Muscle of arm (tissue), 1 donor: ENCODE measurements at regions not wholly inside any gene's neighbourhood (a gene's known extent, or its start where the extent isn't known, plus 50 kb on each side); places are given as distances from the start of the nearest gene placed in this dataset.
A peak's percentile ranks its signal among the peaks of the same experiment; 100 is the strongest.
"Not testable (repeated sequence)": the region's sequence is repeated elsewhere in the genome, so short reads cannot be mapped to it uniquely, and the experiment has no call there.

Experiments
- DNase-seq: peaks from one replicate; pipeline ENCODE4 v3.0.0-alpha.2; 2013

- DNase-seq = no peak
Observed at GRCh38 chr3:159271799-159272512, 470.1 kb downstream of the MFSD1 start.

GRCh38 chr3:159273070-159273469, 471.2 kb downstream of the MFSD1 start:
- DNase-seq = no peak

DNA sequence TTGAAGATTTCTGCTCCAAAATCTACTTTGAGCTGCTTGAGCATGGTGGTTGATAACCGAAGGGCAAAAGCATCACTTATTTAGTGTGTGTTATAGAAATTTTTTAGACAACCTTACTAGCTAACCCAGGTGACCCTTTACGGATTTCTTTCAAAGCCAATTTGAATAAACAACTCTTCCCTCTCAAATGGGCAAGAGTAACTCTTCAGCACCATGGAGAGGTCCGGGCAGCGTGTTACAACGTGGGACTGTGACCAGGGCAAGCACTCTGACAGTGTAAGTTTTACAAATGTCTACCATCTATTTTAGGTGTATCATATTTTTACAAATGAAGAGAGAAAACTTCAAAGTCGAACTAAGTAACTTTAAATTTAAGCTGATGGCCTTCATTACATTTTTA, 471.8 kb downstream of the MFSD1 start:
- DNase-seq = peak; percentile 47

GRCh38 chr3:159275741-159276140, 473.9 kb downstream of the MFSD1 start:
- no peak for DNase-seq

GRCh38 chr3:159277814-159278213, 476.0 kb downstream of the MFSD1 start:
- no peak for DNase-seq

DNA sequence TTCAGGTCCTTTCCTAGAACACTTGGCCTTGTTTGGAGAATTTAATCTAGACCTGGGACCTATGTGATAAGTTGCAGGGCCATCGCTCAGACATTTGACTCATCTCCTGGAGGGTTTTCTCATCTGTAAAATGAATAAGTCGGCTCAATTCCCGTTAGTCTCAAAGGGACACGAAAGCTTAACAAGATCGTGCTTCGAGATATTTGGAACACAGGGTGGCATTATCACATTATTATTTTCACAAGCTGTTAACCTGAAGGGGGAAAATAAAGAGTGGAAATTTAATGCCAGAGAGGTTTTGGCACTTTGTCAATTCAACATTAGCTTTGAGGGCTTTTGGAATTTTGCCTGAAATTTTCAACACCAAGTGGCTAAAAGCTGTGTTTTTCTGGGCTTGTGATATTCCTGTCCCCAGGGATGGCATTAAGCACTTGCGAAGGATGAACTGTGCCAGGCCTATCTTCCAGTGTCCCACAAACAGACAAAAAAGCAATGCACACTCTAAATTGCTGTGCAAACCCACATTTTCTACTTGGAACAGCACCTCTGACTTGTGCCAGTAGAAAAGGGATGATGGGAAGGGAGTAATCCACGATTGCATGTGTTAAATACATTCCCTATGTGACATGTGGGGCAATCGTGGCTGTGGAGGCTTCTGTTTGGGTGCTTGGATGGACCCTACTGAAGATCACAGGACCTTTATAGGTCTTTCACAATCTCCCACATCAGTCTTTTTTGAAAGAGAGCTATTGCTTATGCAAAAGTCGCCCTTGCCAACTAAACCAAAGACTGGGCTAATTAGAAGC, 478.7 kb downstream of the MFSD1 start:
- no peak for DNase-seq

GRCh38 chr3:159293493-159293892, 491.6 kb downstream of the MFSD1 start:
- no peak for DNase-seq

DNA sequence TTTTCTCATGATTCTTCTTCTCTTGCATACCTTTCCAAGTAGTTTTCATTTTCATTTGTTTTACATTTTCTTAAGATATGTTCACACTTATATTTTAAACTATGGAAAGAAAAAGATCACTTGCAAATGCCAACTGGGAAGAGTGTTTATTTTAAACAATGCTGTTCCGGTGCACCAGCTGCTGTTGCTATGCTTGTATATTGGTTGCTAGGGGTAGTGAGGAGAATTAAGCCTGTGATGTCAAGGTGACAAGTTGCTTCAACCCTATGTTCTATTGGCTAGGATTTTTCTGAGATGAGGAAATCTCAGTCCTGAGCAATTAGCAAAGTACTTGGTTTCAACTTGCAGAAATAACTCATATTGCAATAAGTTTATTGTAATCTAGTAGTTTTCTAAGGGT, 500.1 kb downstream of the MFSD1 start:
- DNase-seq = no peak

DNA sequence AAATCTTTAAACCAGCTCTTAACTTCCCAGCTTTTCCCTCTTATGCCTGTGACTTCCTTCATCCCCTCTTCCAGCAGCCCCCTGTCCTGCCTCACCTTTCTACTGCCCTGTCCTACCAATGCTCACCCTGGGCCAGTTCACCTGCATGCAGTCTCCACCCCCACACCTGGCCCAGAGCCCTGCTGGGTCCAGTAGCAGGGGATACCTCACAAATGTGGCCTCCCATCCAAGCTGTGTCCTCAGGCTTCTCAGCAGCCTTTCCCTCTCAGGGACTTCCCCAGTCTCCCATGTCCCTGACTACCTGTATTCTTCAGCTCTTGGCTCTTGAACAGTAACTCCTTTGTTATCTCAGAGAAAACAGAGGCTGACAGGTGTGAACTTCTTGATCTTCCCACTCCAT, 503.2 kb downstream of the MFSD1 start:
- no peak for DNase-seq

DNA sequence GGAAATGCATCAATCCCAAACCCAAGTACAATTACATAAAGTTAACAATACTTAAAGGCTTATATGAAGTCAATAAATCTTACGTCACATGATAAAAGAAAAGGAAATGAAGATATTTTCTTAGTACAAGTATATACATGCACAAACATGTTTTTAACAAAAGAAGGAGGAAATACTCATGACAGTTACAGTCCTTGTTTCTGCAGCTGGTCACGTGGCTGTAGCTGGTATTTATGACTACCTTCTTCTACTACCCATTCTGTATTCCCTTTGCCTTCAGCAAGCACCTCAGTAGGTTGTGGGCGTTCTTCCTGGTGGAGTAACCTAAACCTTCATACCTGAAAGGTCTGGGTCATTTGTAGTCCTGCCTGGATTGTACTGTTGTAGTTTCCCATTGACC, 514.9 kb downstream of the MFSD1 start:
- not testable (repeated sequence) for DNase-seq

DNA sequence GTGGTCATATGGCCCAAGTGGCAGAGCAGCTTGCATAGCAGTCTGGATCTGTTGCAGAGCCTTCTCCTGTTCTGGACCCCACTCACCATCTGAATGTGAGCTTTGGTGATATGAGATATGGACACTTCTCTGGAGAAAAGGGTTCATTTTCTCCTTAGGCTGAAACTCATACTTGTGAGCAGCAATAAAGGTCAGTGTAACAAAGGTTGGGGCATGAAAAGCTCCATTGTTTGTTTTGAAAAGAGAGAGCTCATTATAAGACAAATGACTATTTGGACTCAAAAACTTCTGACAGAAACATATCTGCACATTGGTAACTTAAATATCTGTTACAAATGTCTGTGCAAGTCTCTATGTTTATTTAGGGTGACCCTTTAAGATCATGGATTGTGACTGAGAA, 517.3 kb downstream of the MFSD1 start:
- no peak for DNase-seq

DNA sequence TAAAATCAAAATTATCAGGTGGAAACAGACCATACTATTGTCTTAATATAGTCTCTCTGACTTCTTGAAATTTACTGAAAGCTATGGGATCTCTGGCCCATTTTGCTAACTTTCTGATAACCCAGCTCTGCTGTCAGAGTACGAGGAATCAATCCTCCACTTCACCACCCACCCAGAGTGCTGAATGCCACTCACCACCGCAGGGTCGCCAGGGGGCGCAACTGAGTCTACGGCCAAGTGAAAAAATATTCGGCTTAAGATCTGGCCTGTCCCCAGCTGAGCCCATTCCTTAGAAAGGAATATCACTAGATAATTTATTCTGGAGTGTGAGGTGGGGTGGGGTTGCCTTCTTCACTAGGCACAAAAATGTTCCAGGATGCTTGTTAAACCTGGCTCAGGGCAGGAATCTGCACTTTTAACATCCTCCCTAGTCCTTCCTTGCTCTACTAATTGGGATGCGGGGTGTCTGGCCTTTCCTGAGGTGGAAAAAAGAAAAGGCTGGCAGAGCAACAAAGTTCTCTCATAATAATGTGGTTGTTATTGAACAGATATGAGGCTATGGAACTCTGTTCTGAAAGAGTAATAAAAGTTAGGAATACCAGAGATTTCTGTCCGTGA, 520.6 kb downstream of the MFSD1 start:
- DNase-seq = peak; percentile 1

- DNase-seq = no peak
Observed at GRCh38 chr3:159323848-159324247, 522.0 kb downstream of the MFSD1 start.

- DNase-seq = no peak
Observed at GRCh38 chr3:159326998-159327397, 525.1 kb downstream of the MFSD1 start.

DNA sequence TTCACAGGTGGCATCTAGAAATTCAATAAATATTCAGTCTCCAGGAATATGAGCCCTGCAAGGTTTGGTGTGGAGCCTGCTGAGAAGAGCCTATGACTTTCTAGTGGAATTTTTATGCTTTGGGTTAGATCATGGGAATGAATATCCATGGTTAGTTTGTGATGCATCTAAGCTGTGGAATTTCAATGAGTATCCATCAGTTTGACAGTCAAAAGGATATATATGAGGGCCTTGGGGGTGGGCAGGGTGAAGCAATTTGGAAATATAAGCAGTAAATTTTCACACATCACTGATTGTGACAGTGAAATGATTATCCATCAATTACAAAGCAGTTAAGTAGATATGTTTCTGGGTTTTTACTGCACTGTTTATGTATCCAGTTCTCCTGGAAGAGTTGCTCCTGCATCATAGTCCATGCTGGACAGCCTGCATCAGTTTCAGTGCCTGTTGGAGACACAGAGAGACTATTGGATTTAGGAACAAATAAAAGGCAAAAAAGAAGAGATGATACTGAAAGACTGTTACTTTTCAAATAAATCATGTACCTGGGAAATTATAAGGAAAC, 530.8 kb downstream of the MFSD1 start:
- DNase-seq = no peak

- no peak for DNase-seq
Observed at GRCh38 chr3:159339131-159339530, 537.3 kb downstream of the MFSD1 start.

DNA sequence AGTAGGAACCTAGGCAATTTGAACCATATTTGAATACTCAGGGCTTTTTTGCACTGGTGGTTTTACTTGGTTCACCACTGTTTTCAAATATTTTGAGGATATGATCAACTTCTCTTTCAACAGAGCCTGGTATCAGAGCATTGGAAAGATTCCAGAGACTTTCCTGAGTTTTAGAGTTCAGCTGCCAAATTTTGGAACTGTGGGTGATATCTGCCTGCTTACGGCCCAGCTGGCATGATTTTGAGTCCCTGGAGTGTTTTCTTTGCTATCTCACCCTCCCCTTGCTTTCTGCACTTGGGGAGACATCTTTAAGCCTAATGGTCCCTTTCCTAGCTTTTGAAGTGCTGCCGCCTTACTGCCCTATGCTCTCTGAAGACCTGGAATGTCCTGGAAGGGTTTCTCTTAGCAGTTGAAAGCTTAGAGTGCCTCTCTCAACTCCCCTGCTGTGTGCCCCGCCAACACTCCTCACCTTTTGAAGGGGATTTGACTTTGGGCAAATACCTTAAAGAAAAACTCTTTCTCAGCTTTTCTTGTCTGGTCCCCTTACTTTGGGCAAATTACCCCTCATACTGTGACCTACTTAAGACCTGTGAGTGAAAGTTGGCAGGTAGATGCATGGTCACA, 539.1 kb downstream of the MFSD1 start:
- DNase-seq = no peak

DNA sequence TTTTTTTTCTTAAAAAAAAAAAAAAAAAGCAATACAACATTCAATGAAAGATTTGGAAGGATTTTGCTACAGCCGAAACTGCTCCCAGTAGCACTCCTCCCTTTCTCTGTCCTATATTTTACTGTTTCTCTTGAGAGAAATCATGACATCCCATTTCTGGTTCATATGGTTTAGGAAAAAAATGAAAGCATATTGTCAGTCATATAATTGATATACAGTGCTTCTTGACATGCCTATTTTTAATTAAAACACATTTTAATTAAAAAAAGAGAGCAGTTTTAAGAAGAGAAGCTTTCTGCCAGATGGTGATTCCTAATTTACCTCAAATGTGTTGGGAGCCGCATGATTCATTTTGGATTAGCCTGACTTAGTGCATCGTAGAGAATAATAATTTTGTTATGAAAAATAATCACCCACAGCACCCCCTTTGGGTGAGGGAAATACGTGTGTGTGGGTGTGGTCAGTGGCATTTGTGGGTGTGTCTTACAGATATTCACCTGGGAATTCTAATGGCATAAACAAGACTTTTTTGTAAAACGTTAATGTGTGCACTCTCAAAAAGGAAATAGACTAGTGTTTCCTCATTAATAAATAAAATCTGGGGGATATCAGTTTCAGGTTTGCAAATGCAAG, 544.5 kb downstream of the MFSD1 start:
- DNase-seq = no peak

DNA sequence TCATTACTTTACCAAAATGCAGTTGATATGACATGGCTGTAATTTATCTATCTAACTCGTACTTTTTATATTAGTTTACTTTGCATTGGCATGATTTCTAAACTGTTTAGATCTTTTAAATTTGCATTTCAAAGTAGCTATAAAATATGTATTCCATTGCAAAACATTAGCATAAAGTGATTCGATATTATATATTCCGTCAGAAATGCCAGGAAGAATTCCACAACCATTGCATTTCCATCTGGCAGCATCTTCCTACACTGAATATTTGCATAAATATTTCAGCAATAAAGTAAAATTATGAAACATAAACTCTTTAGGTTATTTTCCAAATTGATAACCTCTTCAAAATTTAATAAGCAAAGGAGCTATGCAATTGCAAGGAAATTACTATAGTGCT, 546.6 kb downstream of the MFSD1 start:
- no peak for DNase-seq

DNA sequence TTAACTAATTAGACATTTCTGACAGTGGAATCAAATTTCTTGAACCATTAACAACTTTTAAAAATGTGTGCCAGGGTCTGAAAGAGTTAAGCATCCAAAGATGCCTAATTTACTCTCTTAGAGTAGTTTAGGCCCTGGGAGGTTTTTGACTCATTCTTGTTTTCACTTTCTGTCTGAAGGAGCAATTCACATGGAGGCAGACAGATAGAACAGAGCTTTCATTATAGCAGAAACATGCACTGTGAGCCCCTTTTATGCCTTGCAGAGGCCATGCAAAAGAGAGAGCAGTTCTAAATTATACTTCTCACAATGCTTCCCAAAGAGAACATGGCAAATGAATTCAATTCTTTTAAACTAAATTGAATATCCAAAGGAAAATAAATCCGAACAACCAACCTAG, 554.8 kb downstream of the MFSD1 start:
- no peak for DNase-seq

DNA sequence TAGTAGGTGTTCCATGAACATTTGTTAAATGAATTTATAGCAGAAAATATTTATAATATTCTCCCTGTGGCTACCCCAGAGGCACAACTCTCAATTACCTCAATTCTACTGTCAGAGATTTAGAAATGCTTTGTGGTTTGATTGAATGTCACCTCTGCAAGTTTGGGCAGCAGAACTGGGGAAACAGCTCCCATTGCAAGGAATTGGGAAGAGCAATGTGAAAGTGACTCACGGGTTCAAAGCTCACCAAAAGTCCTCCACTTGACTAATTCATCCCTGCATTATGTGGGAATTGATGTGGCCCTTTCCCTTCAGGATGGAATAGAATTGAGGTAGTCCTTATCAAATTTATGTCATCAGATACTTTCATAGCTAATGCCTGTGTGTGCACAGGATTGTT, 562.7 kb downstream of the MFSD1 start:
- no peak for DNase-seq

- no peak for DNase-seq
Observed at GRCh38 chr3:159366476-159366875, 564.6 kb downstream of the MFSD1 start.
